ENCODE measurements at regions not wholly inside any gene's neighbourhood (a gene's known extent, or its start where the extent isn't known, plus 50 kb on each side); places are given as distances from the start of the nearest gene placed in this dataset.

GRCh38 chr3:18232317-18232716 lies 192.8 kb downstream of the SATB1 start:
- Mint-ChIP-seq H3K27me3 (ENCODE audit: low read depth) (no peaks in the 10 kb centered on the region), H3K4me3 (no peak overlapping the region), H3K4me1 (peaks cover 41 to 42% of the 10 kb centered on the region in 2 experiments), H3K9me3 (no peaks in the 10 kb centered on the region; a peak in 1 of 5 replicates), H3K27ac (no peak overlapping the region), H3K36me3 (ENCODE audit: insufficient read depth in 1 of 3, low read depth in 3 of 3) (no peaks in the 10 kb centered on the region)
- Histone ChIP-seq H3K4me2 (ENCODE audit: insufficient read depth, insufficient read length, low read length) (no peak overlapping the region), H2BK15ac (ENCODE audit: low read depth, low read length) (no peak overlapping the region), H2BK20ac (ENCODE audit: low read depth, low read length, poor library complexity, severe bottlenecking) (no peak overlapping the region), H4K91ac (ENCODE audit: insufficient read length, low read depth, low read length) (no peak overlapping the region), H3K4me1 (ENCODE audit: insufficient read depth, low read length) (peaks cover 9% of the 10 kb centered on the region), H3K14ac (ENCODE audit: insufficient read depth, low read length) (no peak overlapping the region), H3K9ac (ENCODE audit: extremely low read depth, insufficient read length, low read length) (no peak overlapping the region), H3K23ac (ENCODE audit: insufficient read length, low read depth, low read length) (no peak overlapping the region), H3K79me2 (ENCODE audit: insufficient read depth, low read length) (no peaks in the 10 kb centered on the region), H3K27me3 (ENCODE audit: insufficient read depth, low read length) (no peaks in the 10 kb centered on the region), H3K27ac (ENCODE audit: insufficient read length, low read depth, low read length) (no peak overlapping the region), H4K8ac (replicated peaks; ENCODE audit: insufficient read length, low read depth, low read length) (no peak overlapping the region), H2BK120ac (ENCODE audit: low read depth, low read length, poor library complexity, severe bottlenecking) (no peak overlapping the region), H3K9me3 (ENCODE audit: control insufficient read depth, low read depth, low read length) (no peaks in the 10 kb centered on the region), H3K23me2 (ENCODE audit: insufficient read length, low read depth, low read length, poor library complexity, severe bottlenecking) (no peaks in the 10 kb centered on the region), H3K18ac (ENCODE audit: insufficient read length, low read depth, low read length) (no peak overlapping the region), H4K5ac (ENCODE audit: insufficient read length, low read depth, low read length) (no peak overlapping the region), H3K56ac (ENCODE audit: insufficient read length, low read depth, low read length) (no peak overlapping the region), H3K79me1 (ENCODE audit: insufficient read depth, low read depth, low read length, poor library complexity, severe bottlenecking) (no peaks in the 10 kb centered on the region), H3T11ph (ENCODE audit: low read length) (no peak overlapping the region), H2BK5ac (ENCODE audit: insufficient read length, low read length) (no peak overlapping the region), H2AFZ (ENCODE audit: low read length) (no peak overlapping the region), H3K4ac (ENCODE audit: low read depth, low read length) (no peak overlapping the region), H4K20me1 (ENCODE audit: control insufficient read depth, insufficient read depth, insufficient read length) (no peaks in the 10 kb centered on the region), H2AK5ac (ENCODE audit: insufficient read length, low read length) (no peak overlapping the region), H2BK12ac (ENCODE audit: insufficient read length, low read depth, low read length) (no peak overlapping the region)
- no CpG with 5 or more reads among the region's 3 CpGs for WGBS (ENCODE audit: extremely low coverage, insufficient read length, low lambda C conversion rate)
- no peak for TF ChIP-seq CTCF (conservative IDR thresholded peaks at IDR 0.05)
- DNase-seq, result no peak
